ENCODE measurements at regions not wholly inside any gene's neighbourhood (a gene's known extent, or its start where the extent isn't known, plus 50 kb on each side); places are given as distances from the start of the nearest gene placed in this dataset.

GRCh38 chr3:81406318-81406717 lies 355.1 kb downstream of the GBE1 start:
- no peak overlapping the region for H3K27ac ChIP-seq
- intact Hi-C loops (cut with DNase I) = no loop called here
- TF ChIP-seq CTCF (IDR thresholded peaks at IDR 0.05) = no peak

GRCh38 chr3:81395739-81396513 lies 365.5 kb downstream of the GBE1 start:
- no peaks in the 10 kb centered on the region for H3K9me3 ChIP-seq
- DNase-seq = no peak
- H3K4me1 ChIP-seq = no peaks in the 10 kb centered on the region
- no peak overlapping the region for H3K9ac ChIP-seq (ENCODE audit: low read depth in 2 of 2, low read length in 2 of 2)
- intact Hi-C loops (cut with DNase I) = no loop called here
- no peak overlapping the region for H3K27ac ChIP-seq
- H3K36me3 ChIP-seq = no peaks in the 10 kb centered on the region
- no peak overlapping the region for H3K4me3 ChIP-seq
- TF ChIP-seq CTCF (IDR thresholded peaks at IDR 0.05) = no peak
- H3K27me3 ChIP-seq = no peaks in the 10 kb centered on the region

More at GRCh38 chr3:81406318-81406717, 355.1 kb downstream of the GBE1 start:
- no peak overlapping the region for H3K4me3 ChIP-seq
- no peak for DNase-seq
- H3K27me3 ChIP-seq = no peaks in the 10 kb centered on the region
- H3K36me3 ChIP-seq = no peaks in the 10 kb centered on the region
- H3K9ac ChIP-seq (ENCODE audit: low read depth in 2 of 2, low read length in 2 of 2) = no peak overlapping the region
- no peaks in the 10 kb centered on the region for H3K9me3 ChIP-seq
- H3K4me1 ChIP-seq = no peaks in the 10 kb centered on the region

GRCh38 chr3:81394651-81395524 lies 366.6 kb downstream of the GBE1 start:
- H3K27ac ChIP-seq = no peak overlapping the region
- H3K4me1 ChIP-seq = no peaks in the 10 kb centered on the region
- TF ChIP-seq CTCF (IDR thresholded peaks at IDR 0.05) = no peak
- no peaks in the 10 kb centered on the region for H3K27me3 ChIP-seq
- no peaks in the 10 kb centered on the region for H3K9me3 ChIP-seq
- no peak for DNase-seq
- H3K36me3 ChIP-seq = no peaks in the 10 kb centered on the region
- intact Hi-C loops (cut with DNase I) = no loop called here
- no peak overlapping the region for H3K9ac ChIP-seq (ENCODE audit: low read depth in 2 of 2, low read length in 2 of 2)
- no peak overlapping the region for H3K4me3 ChIP-seq

GRCh38 chr3:81393251-81393650 lies 368.2 kb downstream of the GBE1 start:
- H3K9ac ChIP-seq (ENCODE audit: low read depth in 2 of 2, low read length in 2 of 2) = no peak overlapping the region
- no peaks in the 10 kb centered on the region for H3K4me1 ChIP-seq
- no peak overlapping the region for H3K4me3 ChIP-seq
- no peaks in the 10 kb centered on the region for H3K27me3 ChIP-seq
- no peaks in the 10 kb centered on the region for H3K36me3 ChIP-seq
- no peak for TF ChIP-seq CTCF (IDR thresholded peaks at IDR 0.05)
- H3K27ac ChIP-seq = no peak overlapping the region
- intact Hi-C loops (cut with DNase I) = no loop called here
- no peak for DNase-seq
- H3K9me3 ChIP-seq = no peaks in the 10 kb centered on the region

GRCh38 chr3:81390796-81391195 lies 370.6 kb downstream of the GBE1 start:
- no peaks in the 10 kb centered on the region for H3K36me3 ChIP-seq
- no peaks in the 10 kb centered on the region for H3K9me3 ChIP-seq
- intact Hi-C loops (cut with DNase I) = no loop called here
- H3K4me3 ChIP-seq = no peak overlapping the region
- no peaks in the 10 kb centered on the region for H3K27me3 ChIP-seq
- DNase-seq = no peak
- no peak overlapping the region for H3K27ac ChIP-seq
- H3K4me1 ChIP-seq = no peaks in the 10 kb centered on the region
- no peak overlapping the region for H3K9ac ChIP-seq (ENCODE audit: low read depth in 2 of 2, low read length in 2 of 2)
- no peak for TF ChIP-seq CTCF (IDR thresholded peaks at IDR 0.05)

Data from colonic mucosa (tissue), 4 donors.